OCI-LY1 (cell line): ENCODE measurements at regions not wholly inside any gene's neighbourhood (a gene's known extent, or its start where the extent isn't known, plus 50 kb on each side); places are given as distances from the start of the nearest gene placed in this dataset.

Experiments used
- CTCF ChIP-seq: fragments of 200-600 bp; sonication (generic), shearing (Covaris generic); IDR thresholded peaks from 2 replicates; pipeline ENCODE4 v1.5.1; 2017; ENCODE audit warnings: mild to moderate bottlenecking, antibody characterized with exemption, low read length, moderate library complexity, mixed read lengths
- EZH2 ChIP-seq: fragments of 200-600 bp; sonication (generic), shearing (Covaris generic); IDR thresholded peaks from 2 replicates; pipeline ENCODE4 v1.8.0; 2017; ENCODE audit warnings: borderline replicate concordance, mixed run types, mild to moderate bottlenecking, antibody characterized with exemption, low read length, moderate library complexity, mixed read lengths

DNA sequence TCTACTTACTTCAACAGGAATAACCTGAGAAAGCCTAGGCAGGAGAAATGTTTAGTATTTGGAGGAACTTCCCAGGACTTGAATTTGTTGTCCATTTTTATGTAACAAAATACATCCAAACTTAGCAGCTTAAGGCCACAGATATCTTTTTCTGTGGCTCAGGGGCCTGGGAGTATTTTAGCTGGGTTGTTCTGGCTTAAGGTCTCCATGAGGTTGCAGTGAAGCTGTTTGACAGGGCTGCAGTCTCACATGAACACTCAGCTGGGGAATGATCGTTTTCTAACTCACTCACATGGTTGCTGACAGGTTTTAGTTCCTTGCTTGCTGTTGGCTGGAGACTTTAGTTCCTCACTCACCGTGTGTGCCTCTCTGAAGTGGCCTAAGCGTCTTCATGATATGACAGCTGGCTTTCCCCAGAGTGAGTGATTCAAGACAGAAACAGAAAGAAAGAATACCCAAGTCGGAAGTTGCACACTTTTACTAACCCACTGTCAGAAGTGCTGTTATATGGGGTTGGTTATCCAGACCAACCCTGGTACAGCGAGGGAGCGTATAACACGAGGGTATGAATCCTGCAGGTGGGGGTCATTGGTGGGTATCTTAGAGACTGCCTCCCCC lies 229.7 kb upstream of the TBL1XR1 start:
- no peak for TF ChIP-seq CTCF
- no peak for TF ChIP-seq EZH2
